ENCODE measurements at regions not wholly inside any gene's neighbourhood (a gene's known extent, or its start where the extent isn't known, plus 50 kb on each side); places are given as distances from the start of the nearest gene placed in this dataset. TPM values are rescaled to one million over a fixed set of nuclear protein-coding genes. Genes with fewer than 3 reads are reported as not detected.

Small RNA genes lying in the stretch of these regions (small RNA-seq; reads per million reads assigned to genes)
- gene HMGB1P22 (ENCODE audit: insufficient read depth, insufficient read length, low read depth, low replicate concordance) (not detected), gene RN7SKP117 (ENCODE audit: insufficient read depth, insufficient read length, low read depth, low replicate concordance) (not detected)

Data from endothelial cell of umbilical vein (primary cell).